Mesenchymal stem cell (in vitro differentiated cells and primary cell): ENCODE measurements at regions not wholly inside any gene's neighbourhood (a gene's known extent, or its start where the extent isn't known, plus 50 kb on each side); places are given as distances from the start of the nearest gene placed in this dataset.

ENCODE experiments used
- DNase-seq: peaks from one replicate; pipeline ENCODE4 v3.0.0-alpha.2; 2013
- H2AFZ ChIP-seq: one replicate; pipeline ENCODE4 v1.6.1; 2013; ENCODE audit warnings: low read depth, mild to moderate bottlenecking, control low read depth, inconsistent platforms, low read length, moderate library complexity
- H2AK5ac ChIP-seq: 2 replicates; pipeline ENCODE4 v1.6.1; 2013; ENCODE audit warnings: low read length, moderate library complexity, mild to moderate bottlenecking, inconsistent platforms; ENCODE audit not compliant: severe bottlenecking
- H2BK120ac ChIP-seq: one replicate; pipeline ENCODE4 v1.6.1; 2013; ENCODE audit warnings: low read depth, mild to moderate bottlenecking, inconsistent platforms, low read length, moderate library complexity
- H2BK12ac ChIP-seq, 2 experiments: one replicate each; pipeline ENCODE4 v1.6.1; 2013; ENCODE audit warnings: inconsistent platforms in 2 of 2, low read length in 2 of 2, mild to moderate bottlenecking in 2 of 2, moderate library complexity in 2 of 2, control low read depth in 1 of 2
- H2BK15ac ChIP-seq: one replicate; pipeline ENCODE4 v1.6.1; 2013; ENCODE audit warnings: mild to moderate bottlenecking, low read depth, inconsistent platforms; ENCODE audit not compliant: poor library complexity, severe bottlenecking
- H2BK5ac ChIP-seq: 2 replicates; pipeline ENCODE4 v1.6.1; 2013; ENCODE audit warnings: low read depth, mild to moderate bottlenecking, low read length, control low read depth, inconsistent platforms; ENCODE audit not compliant: poor library complexity, severe bottlenecking
- H3K14ac ChIP-seq, 2 experiments: one replicate each; pipeline ENCODE4 v1.6.1; 2013; ENCODE audit warnings: inconsistent platforms in 2 of 2, low read length in 2 of 2, control low read depth in 1 of 2, mild to moderate bottlenecking in 1 of 2, moderate library complexity in 1 of 2
- H3K18ac ChIP-seq, 2 experiments: one replicate each; pipeline ENCODE4 v1.6.1; 2013; ENCODE audit warnings: inconsistent platforms in 2 of 2, low read length in 2 of 2, control low read depth in 1 of 2, low read depth in 1 of 2, mild to moderate bottlenecking in 1 of 2
- H3K23ac ChIP-seq, 2 experiments: one replicate each; pipeline ENCODE4 v1.6.1; 2013; ENCODE audit warnings: inconsistent platforms in 2 of 2, low read length in 2 of 2, mild to moderate bottlenecking in 2 of 2, moderate library complexity in 2 of 2, control low read depth in 1 of 2
- H3K27ac ChIP-seq: 2 replicates; pipeline ENCODE4 v1.5.1; 2013; ENCODE audit warnings: mild to moderate bottlenecking, moderate library complexity, low read length, control low read depth, inconsistent platforms; ENCODE audit not compliant: poor library complexity, severe bottlenecking
- H3K27me3 ChIP-seq, 2 experiments: 2 replicates each; pipeline versions ENCODE4 v1.6.1 to v1.7.0; 2013; ENCODE audit warnings: low read length in 2 of 2, mild to moderate bottlenecking in 2 of 2, moderate library complexity in 2 of 2, control low read depth in 1 of 2, inconsistent platforms in 1 of 2; ENCODE audit not compliant: control insufficient read depth in 1 of 2, insufficient read depth in 1 of 2
- H3K36me3 ChIP-seq, 2 experiments: 2 replicates each; pipeline versions ENCODE4 v1.6.1 to v1.7.0; 2013; ENCODE audit warnings: low read length in 2 of 2, control low read depth in 1 of 2, inconsistent platforms in 1 of 2, low read depth in 1 of 2, mild to moderate bottlenecking in 1 of 2; ENCODE audit not compliant: insufficient read depth in 2 of 2, control insufficient read depth in 1 of 2
- H3K4ac ChIP-seq, 2 experiments: one replicate each; pipeline ENCODE4 v1.6.1; 2013; ENCODE audit warnings: inconsistent platforms in 2 of 2, low read length in 2 of 2, mild to moderate bottlenecking in 2 of 2, moderate library complexity in 2 of 2, control low read depth in 1 of 2, low read depth in 1 of 2
- H3K4me1 ChIP-seq: 2 replicates; pipeline ENCODE4 v1.6.1; 2013; ENCODE audit warnings: low read depth, low read length, control low read depth; ENCODE audit not compliant: control insufficient read depth, insufficient read depth
- H3K4me2 ChIP-seq: 2 replicates; pipeline ENCODE4 v1.6.1; 2013; ENCODE audit warnings: low read length, mild to moderate bottlenecking, inconsistent platforms; ENCODE audit not compliant: poor library complexity, severe bottlenecking
- H3K4me3 ChIP-seq, 2 experiments: 2 replicates each; pipeline versions ENCODE4 v1.5.1 to v1.7.0; 2013; ENCODE audit warnings: low read length in 2 of 2, mild to moderate bottlenecking in 2 of 2, control low read depth in 1 of 2, low read depth in 1 of 2; ENCODE audit not compliant: insufficient read depth in 1 of 2
- H3K79me1 ChIP-seq: replicated peaks from 2 replicates; pipeline ENCODE4 v1.6.1; 2013; ENCODE audit warnings: mild to moderate bottlenecking, control low read depth, low read length, inconsistent platforms; ENCODE audit not compliant: poor library complexity, severe bottlenecking
- H3K9ac ChIP-seq: 2 replicates; pipeline ENCODE4 v1.7.0; 2013; ENCODE audit warnings: mild to moderate bottlenecking, low read length, moderate library complexity
- H3K9me3 ChIP-seq: 2 replicates; pipeline ENCODE4 v1.7.0; 2013; ENCODE audit warnings: mild to moderate bottlenecking, low read length; ENCODE audit not compliant: control insufficient read depth
- H4K8ac ChIP-seq: one replicate; pipeline ENCODE4 v1.6.1; 2013; ENCODE audit warnings: inconsistent platforms, mild to moderate bottlenecking, low read length, moderate library complexity
- H4K91ac ChIP-seq: one replicate; pipeline ENCODE4 v1.6.1; 2013; ENCODE audit warnings: mild to moderate bottlenecking, low read length, inconsistent platforms
- WGBS: methylation state at CpG from one replicate; pipeline ENCODE4 v1.1.7; 2013; ENCODE audit warnings: mixed read lengths; 5-methylcytosine and 5-hydroxymethylcytosine counted together

- no peaks in the 10 kb centered on the region for H3K36me3 ChIP-seq
- H3K4ac ChIP-seq, result no peak overlapping the region
- H3K4me3 ChIP-seq, result no peak overlapping the region
- H3K9ac ChIP-seq, result no peak overlapping the region
- H3K23ac ChIP-seq, result no peak overlapping the region
- H2BK15ac ChIP-seq, result no peak overlapping the region
- no peaks in the 10 kb centered on the region for H3K79me1 ChIP-seq
- no peak overlapping the region for H2AFZ ChIP-seq
- no peak overlapping the region for H4K91ac ChIP-seq
- H3K27me3 ChIP-seq, result no peaks in the 10 kb centered on the region
- DNase-seq, result no peak
- no peaks in the 10 kb centered on the region for H3K4me1 ChIP-seq
- H4K8ac ChIP-seq, result no peak overlapping the region
- H3K18ac ChIP-seq, result no peak overlapping the region
- H3K27ac ChIP-seq, result no peak overlapping the region
- no peak overlapping the region for H3K4me2 ChIP-seq
- H3K9me3 ChIP-seq, result no peaks in the 10 kb centered on the region
- H2AK5ac ChIP-seq, result no peak overlapping the region
- no peak overlapping the region for H3K14ac ChIP-seq
- no peak overlapping the region for H2BK120ac ChIP-seq
- H2BK5ac ChIP-seq, result no peak overlapping the region
- no peak overlapping the region for H2BK12ac ChIP-seq
These were observed 69.0 kb upstream of the SPANXN1 start for GRCh38 chrX:145178268-145178667.

GRCh38 chrX:145190801-145191389 lies 56.4 kb upstream of the SPANXN1 start:
- no peak overlapping the region for H2BK5ac ChIP-seq
- no peaks in the 10 kb centered on the region for H3K36me3 ChIP-seq

More at GRCh38 chrX:145190801-145191389, 56.4 kb upstream of the SPANXN1 start:
- DNase-seq, result peak; percentile 4
- Histone ChIP-seq H3K18ac (no peak overlapping the region), H3K27me3 (no peaks in the 10 kb centered on the region), H3K27ac (no peak overlapping the region), H3K14ac (no peak overlapping the region), H2BK15ac (no peak overlapping the region), H4K8ac (no peak overlapping the region), H3K4me1 (no peaks in the 10 kb centered on the region), H3K9ac (no peak overlapping the region), H2AFZ (no peak overlapping the region), H3K4me3 (no peak overlapping the region), H4K91ac (no peak overlapping the region), H2BK120ac (no peak overlapping the region), H3K4me2 (no peak overlapping the region), H2BK12ac (no peak overlapping the region), H3K4ac (no peak overlapping the region), H3K23ac (no peak overlapping the region), H3K79me1 (no peaks in the 10 kb centered on the region), H2AK5ac (no peak overlapping the region), H3K9me3 (no peaks in the 10 kb centered on the region)
- 52% methylated on average over 3 of the region's 3 CpGs for WGBS
